DMS79 (cell line): ENCODE measurements at regions not wholly inside any gene's neighbourhood (a gene's known extent, or its start where the extent isn't known, plus 50 kb on each side); places are given as distances from the start of the nearest gene placed in this dataset.
"Not testable (repeated sequence)": the region's sequence is repeated elsewhere in the genome, so short reads cannot be mapped to it uniquely, and the experiment has no call there.

Source experiments
- DNase-seq: peaks from one replicate; lab custom pipeline; 2025; lab: John Stamatoyannopoulos, UW

DNA sequence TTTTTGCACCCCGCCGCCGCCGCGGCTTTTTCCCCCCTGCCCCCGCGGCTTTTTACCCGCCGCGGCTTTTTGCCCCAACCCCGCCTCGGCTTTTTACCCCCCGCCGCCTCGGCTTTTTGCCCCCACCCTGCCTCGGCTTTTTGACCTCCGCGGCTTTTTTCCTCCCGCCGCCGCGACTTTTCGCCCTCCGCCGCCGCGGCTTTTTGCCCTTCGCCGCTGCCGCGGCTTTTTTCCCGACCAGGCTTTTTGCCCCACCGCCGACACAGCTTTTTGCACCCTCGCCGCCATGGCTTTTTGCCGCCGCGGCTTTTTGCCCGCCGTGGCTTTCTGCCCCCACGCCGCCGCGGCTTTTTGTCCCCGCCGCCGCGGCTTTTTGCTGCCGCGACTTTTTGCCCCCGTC lies 137.0 kb upstream of the TP53TG3D start:
- DNase-seq, result no peak

DNA sequence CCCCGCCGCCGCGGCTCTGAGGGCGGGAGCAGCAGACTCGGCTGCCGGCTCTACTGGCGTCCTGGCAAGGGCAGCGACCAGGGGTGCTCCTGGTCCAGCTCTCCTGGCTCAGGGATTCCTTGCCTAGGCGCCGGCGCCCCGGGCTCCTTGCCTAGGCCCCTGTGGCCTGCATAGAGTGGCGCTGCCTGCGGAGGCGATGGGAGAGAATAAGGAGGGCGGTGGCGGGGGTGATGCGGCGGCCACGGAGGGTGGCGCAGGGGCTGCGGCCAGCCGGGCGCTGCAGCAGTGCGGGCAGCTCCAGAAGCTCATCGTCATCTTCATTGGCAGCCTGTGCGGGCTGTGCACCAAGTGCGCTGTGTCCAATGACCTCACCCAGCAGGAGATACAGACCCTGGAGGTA lies 136.6 kb upstream of the TP53TG3D start:
- not testable (repeated sequence) for DNase-seq

- not testable (repeated sequence) for DNase-seq
Observed at GRCh38 chr16:32120372-32120771, 132.7 kb upstream of the TP53TG3D start.

- not testable (repeated sequence) for DNase-seq
Observed at GRCh38 chr16:32120779-32121178, 132.3 kb upstream of the TP53TG3D start.

DNA sequence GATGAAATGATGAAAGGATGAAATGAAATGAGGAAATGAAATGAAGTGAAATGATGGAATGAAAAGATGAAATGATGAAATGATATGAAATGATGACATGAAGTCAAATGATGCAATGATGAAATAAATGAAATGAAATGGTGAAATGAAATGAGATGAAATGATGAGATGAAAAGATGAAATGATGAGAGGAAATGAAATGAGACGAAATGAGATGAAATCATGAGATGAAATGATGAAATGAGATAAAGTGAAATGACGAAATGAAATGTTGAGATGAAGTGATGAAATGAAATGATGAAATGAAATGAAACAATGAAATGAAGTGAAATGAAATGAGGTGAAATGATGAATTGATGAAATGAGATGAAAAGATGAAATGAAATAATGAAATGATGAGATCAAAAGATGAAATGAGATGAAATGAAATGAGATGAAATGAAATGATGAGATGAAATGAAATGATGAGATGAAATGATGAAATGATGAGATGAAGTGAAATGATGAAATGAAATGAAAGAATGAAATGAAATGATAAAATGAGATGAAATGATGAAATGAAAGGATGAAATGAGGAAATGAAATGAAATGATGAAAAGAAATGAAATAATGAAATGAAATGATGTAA lies 131.7 kb upstream of the TP53TG3D start:
- not testable (repeated sequence) for DNase-seq

- DNase-seq, result not testable (repeated sequence)
Observed at GRCh38 chr16:32152434-32152833, 100.7 kb upstream of the TP53TG3D start.

DNA sequence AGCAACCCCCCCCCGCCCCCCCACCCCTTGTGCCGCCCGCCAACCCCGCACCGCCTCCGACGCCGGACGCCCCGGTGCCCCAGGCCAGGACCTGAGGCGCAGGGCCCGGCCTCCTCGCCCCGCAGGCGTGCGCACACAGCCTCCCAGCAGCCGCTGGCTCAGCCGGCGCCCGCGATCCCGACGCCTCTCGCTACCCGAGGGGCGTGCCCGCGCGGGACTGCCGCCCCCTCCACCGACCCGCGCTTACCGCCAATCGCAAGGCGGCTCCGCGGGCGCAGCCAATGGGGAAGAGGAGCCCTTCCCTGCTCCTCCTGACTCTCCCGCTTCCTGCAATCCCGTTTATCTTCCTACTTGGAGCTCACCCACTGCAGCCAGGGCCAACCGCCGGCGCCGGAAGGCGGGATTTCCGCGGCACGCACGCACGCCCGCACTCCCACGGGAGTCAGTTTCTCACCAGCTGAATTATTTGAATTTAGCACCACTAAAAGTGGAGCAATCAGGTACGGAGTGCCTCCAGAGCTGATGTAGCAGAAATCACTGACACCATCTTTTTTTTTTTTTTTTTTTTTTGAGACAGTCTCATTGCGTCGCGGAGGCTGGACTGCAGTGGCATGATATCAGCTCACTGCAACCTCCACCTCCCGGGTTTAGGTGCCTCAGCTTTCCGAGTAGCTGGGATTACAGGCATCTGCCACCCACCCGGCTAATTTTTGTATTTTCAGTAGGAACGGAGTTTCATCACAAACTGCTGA lies 65.0 kb upstream of the TP53TG3D start:
- not testable (repeated sequence) for DNase-seq

DNA sequence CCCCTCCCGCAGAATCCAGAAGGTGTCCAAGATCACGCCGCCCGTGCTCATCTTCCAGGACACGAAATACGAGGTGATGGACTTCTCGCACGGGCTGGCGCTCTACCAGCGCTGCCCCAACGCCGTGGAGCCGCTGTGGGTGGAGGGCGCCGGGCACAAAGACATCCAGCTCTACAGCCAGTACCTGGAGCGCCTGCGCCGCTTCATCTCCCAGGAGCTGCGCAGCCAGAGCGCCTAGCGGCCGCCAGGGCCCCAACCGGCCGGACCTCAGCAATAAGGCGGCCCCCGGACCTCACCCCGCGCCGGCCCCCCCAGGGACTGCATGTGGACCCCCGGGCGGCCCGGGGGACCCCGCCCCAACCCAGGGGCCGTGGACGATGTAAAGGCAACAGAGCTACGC lies 50.5 kb upstream of the TP53TG3D start:
- not testable (repeated sequence) for DNase-seq
